Colonic mucosa (tissue), 4 donors: ENCODE measurements at regions not wholly inside any gene's neighbourhood (a gene's known extent, or its start where the extent isn't known, plus 50 kb on each side); places are given as distances from the start of the nearest gene placed in this dataset.

Source experiments
- DNase-seq: peaks from one replicate; pipeline ENCODE4 v3.0.0-alpha.2; 2020
- H3K27ac ChIP-seq: fragments of 200-600 bp; one replicate; pipeline ENCODE4 v1.8.0; 2021
- H3K27me3 ChIP-seq: fragments of 200-600 bp; one replicate; pipeline ENCODE4 v1.8.0; 2021
- H3K36me3 ChIP-seq: fragments of 200-600 bp; one replicate; pipeline ENCODE4 v1.8.0; 2021
- H3K4me1 ChIP-seq: fragments of 200-600 bp; one replicate; pipeline ENCODE4 v1.8.0; 2021; ENCODE audit warnings: mild to moderate bottlenecking
- H3K4me3 ChIP-seq: fragments of 200-600 bp; one replicate; pipeline ENCODE4 v1.8.0; 2021
- H3K9ac ChIP-seq, 2 donors: one replicate each; pipeline ENCODE4 v1.7.0; 2013; ENCODE audit warnings: control low read depth in 2 of 2, low read depth in 2 of 2, low read length in 2 of 2
- H3K9me3 ChIP-seq: fragments of 200-600 bp; one replicate; pipeline ENCODE4 v1.8.0; 2021
- CTCF ChIP-seq: fragments of 200-600 bp; IDR thresholded peaks from one replicate; pipeline ENCODE4 v1.8.0; 2022; ENCODE audit warnings: antibody characterized with exemption, mild to moderate bottlenecking
- intact Hi-C: fragments of 100-400 bp; cut with DNase I; formaldehyde crosslinking; loops from one replicate; pipeline ENCODE4 v1.14.1; 2022
- donor health status: healthy.
- donor health status: DM: no; HTN: no; CAD: no.
- donor health status: DM: no; HTN: no; CAD: no.

GRCh38 chr10:78175444-78176015 is 141.9 kb downstream of the RPS24 start:
- Histone ChIP-seq H3K9ac (no peak overlapping the region), H3K27me3 (no peaks in the 10 kb centered on the region), H3K36me3 (no peaks in the 10 kb centered on the region), H3K27ac (no peak overlapping the region), H3K9me3 (no peaks in the 10 kb centered on the region), H3K4me1 (no peaks in the 10 kb centered on the region), H3K4me3 (no peak overlapping the region)
- TF ChIP-seq CTCF, result no peak
- intact Hi-C loops, result no loop called here
- DNase-seq, result no peak

- intact Hi-C loops, result no loop called here
- Histone ChIP-seq H3K9me3 (no peaks in the 10 kb centered on the region), H3K4me1 (no peaks in the 10 kb centered on the region), H3K9ac (no peak overlapping the region), H3K27ac (no peak overlapping the region), H3K4me3 (no peak overlapping the region), H3K27me3 (no peaks in the 10 kb centered on the region), H3K36me3 (no peaks in the 10 kb centered on the region)
- no peak for DNase-seq
- TF ChIP-seq CTCF, result no peak
Measured at GRCh38 chr10:78176320-78177317, 143.0 kb downstream of the RPS24 start.

- no peak for DNase-seq
- Histone ChIP-seq H3K9me3 (no peaks in the 10 kb centered on the region), H3K9ac (no peak overlapping the region), H3K4me1 (no peaks in the 10 kb centered on the region), H3K27me3 (no peaks in the 10 kb centered on the region), H3K36me3 (no peaks in the 10 kb centered on the region), H3K27ac (no peak overlapping the region), H3K4me3 (no peak overlapping the region)
- intact Hi-C loops, result no loop called here
- no peak for TF ChIP-seq CTCF
Measured at GRCh38 chr10:78177491-78178185, 144.0 kb downstream of the RPS24 start.

- TF ChIP-seq CTCF, result no peak
- no peak for DNase-seq
- Histone ChIP-seq H3K4me1 (no peaks in the 10 kb centered on the region), H3K27me3 (no peaks in the 10 kb centered on the region), H3K4me3 (no peak overlapping the region), H3K27ac (no peak overlapping the region), H3K9me3 (no peaks in the 10 kb centered on the region), H3K36me3 (no peaks in the 10 kb centered on the region), H3K9ac (no peak overlapping the region)
- intact Hi-C loops, result no loop called here
Measured at GRCh38 chr10:78178397-78178796, 144.7 kb downstream of the RPS24 start.

GRCh38 chr10:78178940-78179339 is 145.3 kb downstream of the RPS24 start:
- H3K27ac ChIP-seq, result no peak overlapping the region
- H3K4me1 ChIP-seq, result no peaks in the 10 kb centered on the region
- intact Hi-C loops, result no loop called here
- H3K9ac ChIP-seq, result no peak overlapping the region
- H3K9me3 ChIP-seq, result no peaks in the 10 kb centered on the region
- DNase-seq, result no peak
- no peaks in the 10 kb centered on the region for H3K36me3 ChIP-seq
- H3K27me3 ChIP-seq, result no peaks in the 10 kb centered on the region
- H3K4me3 ChIP-seq, result no peak overlapping the region
- no peak for TF ChIP-seq CTCF
